ENCODE measurements at regions not wholly inside any gene's neighbourhood (a gene's known extent, or its start where the extent isn't known, plus 50 kb on each side); places are given as distances from the start of the nearest gene placed in this dataset.
"Not testable (repeated sequence)": the region's sequence is repeated elsewhere in the genome, so short reads cannot be mapped to it uniquely, and the experiment has no call there.

DNA sequence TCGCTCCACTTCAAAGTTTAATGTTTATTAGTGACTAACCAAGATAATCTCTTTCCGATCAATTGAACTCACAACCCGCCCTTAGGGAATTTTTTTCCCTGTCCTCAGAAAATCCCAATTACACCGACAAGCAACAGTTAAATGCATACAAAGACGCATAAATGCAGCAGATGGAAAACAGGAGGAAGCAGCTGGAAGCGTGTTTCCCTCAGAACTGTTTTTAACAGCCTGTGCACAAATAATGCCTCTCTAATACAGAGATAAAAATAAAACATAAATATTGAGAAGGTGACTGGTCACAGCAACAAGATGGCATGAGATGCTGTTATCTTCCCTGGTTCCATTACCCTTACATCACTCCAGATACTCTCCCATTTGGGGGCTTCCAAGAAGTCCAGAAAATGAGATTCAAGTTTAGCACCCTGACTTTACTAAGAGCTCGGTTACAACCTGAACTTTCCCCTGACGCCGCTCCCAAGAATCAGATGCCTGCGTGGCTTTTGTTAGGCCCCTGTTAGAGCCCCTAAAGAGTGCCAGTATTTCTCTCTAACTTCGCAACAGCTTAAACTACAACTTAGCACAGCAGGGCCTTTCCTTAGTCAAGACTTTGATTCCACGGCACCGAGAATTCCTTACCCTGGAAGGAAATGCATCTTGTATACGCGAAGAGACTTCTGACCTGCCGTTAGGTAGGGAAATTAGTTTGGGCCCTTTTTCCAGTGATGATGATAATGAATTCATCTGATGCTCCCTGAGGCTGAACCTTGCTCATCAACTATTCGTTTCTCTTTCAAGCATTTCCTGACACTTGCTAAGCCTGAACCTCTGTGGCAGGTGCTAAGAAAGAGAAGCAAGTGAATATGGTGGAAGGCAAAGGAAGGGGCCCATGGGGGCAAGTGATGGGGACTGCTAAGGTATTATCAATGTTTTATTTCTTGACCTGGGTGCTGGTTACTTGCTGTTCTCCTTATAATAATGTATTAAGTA lies 137.7 kb upstream of the SMYD2 start:
- no peak for DNase-seq (ENCODE audit: low spot score)

DNA sequence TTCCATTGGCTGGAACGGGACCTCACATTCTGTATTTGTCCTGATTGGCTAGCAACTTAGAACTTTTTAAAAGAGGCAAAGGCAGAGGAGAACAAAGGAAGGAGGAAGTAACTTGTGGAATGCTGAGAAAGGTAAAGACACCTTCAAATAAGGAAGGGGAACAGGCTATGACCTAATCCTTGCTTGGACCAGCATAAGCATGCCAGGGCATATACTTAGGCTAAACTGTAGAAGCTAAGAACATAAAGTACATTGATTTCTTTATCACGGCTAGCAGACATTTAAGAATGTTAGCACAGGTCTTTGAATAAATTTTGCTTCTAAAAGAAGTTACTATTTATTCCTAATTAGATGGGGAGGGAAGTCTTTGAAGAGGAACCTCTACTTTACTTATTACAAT lies 136.4 kb upstream of the SMYD2 start:
- not testable (repeated sequence) for DNase-seq (ENCODE audit: low spot score)

DNA sequence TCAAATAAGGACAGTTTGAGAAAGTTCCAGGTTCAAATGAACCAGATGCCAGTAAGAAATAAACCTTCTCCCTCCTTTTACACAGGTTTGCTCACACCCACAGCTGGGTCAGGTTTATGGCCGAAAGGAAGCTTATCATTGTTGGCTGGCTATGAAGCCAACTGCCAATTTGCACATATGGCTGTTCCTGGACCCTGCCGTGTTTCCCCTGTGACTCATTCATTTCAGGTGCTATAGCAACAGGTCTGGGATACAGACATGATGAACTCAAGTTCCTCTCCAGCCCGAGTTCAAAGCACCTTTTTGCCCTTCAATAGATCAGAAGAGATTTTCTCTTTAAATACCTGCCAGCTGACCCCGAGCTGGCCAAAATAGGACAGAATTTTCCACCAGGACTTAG lies 134.4 kb upstream of the SMYD2 start:
- peak; percentile 9 for DNase-seq (ENCODE audit: low spot score)

DNA sequence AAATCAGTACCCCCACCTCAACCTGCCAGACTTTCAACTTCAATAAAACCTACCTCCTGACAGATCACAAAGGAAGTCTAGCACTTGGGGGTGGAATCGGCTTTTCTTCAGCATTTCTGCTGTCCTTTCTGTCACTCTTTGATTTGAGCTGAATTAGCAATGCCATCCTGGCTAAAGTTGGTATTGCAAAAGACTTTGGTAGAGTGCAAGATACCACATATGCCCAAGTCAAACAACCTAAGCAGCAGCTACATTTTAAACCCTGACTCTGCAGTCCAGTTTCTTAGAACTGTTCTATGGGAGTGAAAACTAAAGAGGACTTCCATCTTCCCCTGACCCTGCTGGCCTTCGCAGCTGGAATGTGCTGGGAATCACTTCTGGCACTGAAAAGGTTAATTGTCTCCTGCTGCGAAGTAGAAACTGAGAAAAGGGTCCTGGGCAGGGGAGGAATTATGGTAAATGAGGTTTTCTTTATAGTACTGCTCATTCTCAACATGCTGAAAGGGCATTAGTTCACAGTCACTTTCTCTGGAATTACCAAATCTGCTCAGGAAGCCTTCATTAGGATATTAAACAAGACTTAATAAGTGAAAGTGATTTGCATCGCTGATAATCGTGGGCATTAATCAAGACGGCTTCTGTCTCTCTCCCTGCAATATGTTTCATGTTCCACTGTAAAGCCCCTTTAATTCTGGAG lies 126.2 kb upstream of the SMYD2 start:
- DNase-seq (ENCODE audit: low spot score): no peak

DNA sequence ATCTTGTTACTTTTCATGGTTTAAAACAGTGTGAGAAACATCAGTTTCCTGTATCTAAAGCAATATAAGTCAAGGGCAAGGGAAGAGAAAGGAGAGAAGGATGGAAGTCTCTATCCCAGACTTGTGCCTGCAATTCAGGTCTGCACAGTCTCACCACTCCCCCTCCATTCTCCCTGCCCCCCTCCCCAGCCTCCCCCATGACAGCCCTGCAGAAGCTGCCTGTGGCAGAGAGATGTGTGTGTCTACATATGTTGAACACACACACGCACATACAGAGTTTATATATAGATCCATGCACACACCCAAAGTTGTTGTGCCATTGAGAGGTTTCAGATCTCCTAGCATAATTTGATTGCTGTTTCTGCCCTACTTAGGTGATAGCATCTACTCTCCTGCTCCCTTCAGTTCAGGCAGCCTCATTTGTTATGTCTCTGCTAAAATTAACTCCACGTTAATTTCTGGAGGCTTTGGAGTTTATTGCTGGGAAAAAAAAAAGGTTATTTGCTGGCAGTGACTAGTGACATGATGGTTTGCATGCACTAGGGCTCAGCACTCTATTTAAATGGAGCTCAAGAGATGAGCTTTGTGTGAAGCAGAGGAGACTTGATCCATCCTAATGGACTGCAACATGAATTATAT lies 124.9 kb upstream of the SMYD2 start:
- DNase-seq (ENCODE audit: low spot score): no peak

DNA sequence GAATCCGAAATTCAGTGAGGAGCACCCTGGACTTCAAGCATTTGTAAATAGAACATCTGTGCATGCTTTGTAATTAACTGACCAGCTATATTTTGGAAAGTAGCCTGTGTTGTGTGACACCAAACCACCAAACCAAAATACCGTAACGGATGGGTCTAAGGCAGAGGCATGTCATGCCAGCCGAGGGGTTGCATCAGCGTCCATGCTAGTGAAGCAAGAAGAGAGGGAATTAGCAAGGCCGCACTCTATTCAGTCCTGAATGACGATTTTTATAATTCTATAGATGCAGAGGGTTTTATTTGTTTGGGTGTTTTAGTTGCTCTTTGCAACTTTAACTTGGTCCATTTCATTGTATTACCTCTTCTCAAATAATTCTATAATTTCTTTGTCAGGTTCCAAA lies 116.8 kb upstream of the SMYD2 start:
- DNase-seq (ENCODE audit: low spot score): no peak

DNA sequence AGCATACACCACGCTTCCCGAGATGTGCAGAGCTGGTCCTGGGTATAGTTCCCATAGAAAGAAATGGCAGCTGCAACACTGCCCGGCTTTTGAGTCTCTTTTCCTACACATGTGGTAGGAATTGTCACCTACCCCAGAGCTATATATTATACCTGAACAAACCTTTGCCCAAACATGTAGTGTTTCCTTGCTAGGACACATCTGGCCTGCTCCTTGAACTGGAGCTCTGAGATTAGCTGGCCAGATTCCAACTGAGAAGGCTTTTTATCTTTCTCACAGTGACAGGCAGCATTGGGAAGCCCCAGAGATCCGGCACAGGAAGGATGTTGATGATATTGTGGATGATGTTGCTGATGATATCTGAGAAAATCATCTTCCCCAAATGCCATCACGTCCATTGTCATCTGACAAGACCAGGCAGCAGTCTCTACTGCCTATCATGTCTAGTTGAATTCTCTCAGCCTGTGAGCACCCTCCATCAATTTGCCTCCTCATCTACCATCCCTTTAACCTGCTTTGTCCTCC lies 115.0 kb upstream of the SMYD2 start:
- no peak for DNase-seq (ENCODE audit: low spot score)

DNA sequence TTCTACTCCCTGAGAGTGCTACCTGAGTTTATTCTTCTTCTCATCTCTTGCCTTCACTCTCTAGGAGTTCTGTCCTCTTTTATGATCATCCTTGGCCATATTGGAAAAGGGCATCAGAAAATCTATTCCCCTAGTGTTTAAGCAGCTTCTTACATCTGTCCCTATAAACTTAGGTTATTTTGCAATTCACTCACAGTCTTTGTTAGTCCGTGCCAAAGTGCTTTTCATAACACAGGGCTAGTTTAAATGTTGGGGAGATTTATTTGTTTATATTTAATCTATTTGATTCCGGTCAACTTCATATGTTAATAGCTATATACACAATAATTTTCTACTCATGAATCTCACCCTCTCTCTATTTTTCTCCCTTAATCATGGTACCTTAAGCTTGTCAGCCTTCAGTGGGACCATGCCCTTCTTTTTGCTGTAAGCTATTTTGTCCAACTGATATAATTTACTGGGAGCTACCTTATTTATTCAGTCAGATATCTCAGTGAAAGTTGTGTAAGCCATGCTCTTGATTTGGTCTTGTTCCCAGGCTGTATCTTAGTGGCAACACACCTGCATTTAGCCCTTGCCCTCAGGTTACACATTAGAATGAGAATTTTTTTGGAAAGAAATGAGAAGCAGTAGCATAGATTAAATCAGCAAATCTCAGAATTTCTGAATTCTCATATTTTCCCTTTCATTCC lies 106.3 kb upstream of the SMYD2 start:
- DNase-seq (ENCODE audit: low spot score): no peak

DNA sequence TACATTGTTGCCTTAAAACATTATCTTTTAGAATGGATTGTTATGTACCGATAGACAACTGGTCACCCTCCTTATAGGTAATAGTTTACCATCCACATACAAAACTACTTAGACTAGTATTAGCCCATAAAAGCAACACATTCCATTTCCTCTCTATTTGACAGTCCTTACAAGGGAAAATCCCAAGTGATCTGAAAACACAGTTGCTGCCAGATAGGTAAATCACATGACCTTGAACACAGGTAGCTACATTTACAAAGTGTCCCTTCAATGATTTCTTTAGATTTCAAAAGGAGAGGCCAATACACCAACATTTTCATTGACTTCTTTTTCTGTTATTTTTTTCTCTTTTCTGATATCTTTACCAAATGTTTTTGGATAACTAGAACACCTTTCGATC lies 102.9 kb upstream of the SMYD2 start:
- no peak for DNase-seq (ENCODE audit: low spot score)

DNA sequence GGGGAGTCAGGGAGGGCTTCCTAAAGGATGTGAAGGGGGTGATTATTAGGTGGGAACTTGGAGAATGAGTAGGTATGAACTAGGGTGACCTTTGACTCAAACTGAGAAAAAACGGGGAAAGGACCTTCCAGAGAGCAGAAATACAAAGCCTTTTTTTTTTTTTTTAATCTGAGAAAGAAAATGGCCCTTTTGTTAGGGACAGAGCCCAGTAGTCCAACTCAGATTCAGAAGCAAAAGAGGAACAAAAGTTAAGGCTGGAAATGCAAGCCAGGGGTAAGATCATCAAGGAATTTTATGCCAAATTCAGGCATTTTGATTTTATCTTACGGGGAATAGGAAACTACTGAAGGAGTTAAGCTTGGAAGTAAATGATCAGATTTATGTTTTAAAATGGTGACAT lies 96.0 kb upstream of the SMYD2 start:
- no peak for DNase-seq (ENCODE audit: low spot score)

DNA sequence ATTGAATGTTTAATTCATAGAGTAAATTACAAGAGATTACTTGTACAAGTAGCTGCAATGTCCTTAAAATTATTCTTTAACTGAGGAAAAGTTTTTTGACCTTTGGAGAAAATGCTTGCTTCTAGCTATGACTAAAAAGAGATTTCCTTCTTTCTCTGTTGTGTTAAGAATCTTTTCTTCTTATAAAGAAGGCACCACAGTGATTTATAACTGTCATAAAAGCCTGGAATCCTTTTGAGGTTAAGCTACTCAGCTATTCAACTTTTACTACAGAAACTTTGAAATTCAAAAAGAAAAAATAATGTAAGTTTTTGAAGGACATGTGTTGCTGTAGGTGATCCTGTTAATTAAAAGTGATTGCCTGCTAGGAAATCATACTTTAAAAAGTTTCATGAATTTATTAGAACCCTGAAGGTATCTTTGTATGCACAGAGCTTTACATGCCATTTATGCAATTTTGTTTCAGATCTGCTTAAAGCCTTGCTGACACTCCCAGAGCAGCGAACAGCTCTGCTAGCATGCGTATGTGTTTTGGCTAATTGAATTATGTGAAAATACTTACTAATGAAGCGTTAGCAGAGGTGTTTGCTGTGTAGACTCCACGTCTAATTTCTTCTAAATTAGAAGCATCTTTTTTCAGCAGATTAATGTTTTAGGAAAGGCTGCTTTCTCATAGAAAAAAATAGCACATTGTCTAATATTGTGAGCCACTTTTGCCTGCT lies 94.7 kb upstream of the SMYD2 start:
- DNase-seq (ENCODE audit: low spot score): no peak

DNA sequence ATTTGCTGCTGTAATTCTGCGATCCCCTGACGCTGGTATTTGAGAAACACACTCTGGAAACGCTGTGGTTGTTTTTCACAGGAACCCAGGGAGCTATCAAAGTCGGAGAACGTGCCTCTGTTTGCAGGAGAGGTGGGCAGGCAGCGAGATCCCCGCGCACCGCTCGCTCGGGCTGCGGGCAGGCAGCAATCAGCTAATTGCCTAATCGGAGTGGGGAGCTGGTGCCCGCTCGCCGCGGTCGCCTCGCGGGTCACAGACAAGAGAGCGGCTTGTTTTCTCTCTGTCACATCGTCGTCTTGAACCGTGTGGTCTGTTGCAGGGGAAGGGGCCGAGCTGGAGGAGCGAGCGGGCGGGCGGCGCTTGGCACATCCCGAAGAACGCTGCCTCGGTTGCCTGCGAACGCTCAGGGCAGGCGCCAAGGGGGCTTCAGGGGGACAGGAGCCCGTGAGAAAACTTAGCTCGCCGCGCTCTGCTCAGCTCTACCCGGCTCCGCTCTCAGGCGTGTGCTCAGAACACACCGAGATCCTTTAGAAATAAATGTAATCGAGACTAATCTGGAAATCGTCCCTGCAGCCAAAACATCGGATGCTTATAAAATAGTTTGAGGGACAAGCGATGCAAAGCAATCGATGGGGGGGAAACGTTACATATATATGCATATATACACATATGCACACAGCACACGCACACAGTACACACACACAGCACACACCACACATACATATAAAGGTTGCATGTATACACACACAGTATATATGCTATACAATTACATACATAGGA lies 93.6 kb upstream of the SMYD2 start:
- no peak for DNase-seq (ENCODE audit: low spot score)

DNA sequence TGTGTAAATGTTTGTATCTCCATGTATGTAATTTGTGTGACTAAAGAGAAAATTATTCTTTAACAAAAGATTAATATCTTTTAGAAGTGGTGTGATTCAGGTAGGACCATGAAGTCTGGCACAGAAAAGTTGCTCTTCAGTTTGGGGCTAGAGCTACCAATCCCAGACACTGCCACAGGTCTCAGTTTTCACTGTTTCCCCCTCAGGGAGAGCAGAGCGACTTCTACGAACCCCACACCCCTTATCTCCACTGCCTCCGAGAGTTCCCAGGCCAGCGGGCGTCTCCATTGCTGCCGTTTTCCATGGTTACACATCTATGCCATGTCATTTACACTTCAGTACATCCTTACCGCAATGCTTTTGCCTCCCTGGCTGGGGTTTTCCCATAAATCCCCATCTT lies 93.0 kb upstream of the SMYD2 start:
- DNase-seq (ENCODE audit: low spot score): no peak

DNA sequence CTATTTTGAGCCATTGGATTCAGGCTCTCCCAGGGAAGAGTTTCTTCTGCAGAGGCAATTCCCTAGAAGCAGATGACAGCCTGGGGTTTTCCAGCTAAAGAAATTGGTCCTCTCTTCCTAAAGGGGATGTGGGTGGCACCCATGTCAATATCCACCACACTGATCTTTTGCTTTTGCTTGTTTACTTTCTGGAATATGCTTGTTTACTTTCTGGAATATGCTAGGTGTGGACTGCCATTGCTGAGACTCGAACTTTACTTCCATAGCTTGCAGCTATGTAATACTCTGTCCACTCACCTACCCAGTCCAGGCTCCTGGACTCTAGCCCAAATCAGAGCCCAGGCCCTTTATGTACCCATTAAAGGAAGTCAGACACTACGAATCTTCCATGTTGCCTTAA lies 92.1 kb upstream of the SMYD2 start:
- no peak for DNase-seq (ENCODE audit: low spot score)

DNA sequence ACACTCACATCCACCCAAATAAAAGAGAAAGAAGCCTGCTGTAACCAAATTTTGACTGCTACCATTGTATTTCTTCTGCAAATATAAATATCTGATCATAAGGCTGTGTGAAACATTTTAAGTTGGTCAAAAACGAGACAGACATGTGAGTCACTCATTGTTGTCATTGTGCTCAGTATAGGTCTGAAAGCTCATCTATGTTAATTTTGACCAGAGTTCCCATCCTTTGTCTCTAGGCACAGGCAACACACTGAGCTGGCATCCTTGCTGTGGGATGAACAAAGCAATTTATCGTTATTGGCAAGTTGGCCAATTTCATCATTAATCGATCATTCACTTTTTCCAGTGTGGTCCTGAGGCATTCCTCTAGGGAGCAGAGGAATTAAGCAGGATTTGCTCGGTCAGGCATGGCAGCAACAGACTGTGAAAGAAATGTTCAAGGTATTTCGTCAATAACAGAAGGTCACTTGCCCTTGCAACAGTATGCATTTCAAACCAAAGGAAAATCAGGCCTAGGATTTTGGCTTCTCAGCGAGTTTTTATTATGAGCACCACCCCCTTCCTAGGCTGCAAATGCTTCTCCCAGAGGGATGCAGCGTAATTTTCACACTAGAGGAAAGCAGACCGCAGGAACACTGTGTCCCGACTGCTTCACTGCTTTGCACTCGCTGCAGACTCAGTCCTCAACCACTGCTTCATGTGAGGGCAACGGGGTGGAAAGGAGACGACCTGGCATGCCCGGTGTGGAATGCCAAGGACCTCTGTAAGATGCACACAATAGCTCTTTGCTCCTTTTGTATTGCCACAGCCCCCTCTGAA lies 87.9 kb upstream of the SMYD2 start:
- DNase-seq (ENCODE audit: low spot score): no peak

DNA sequence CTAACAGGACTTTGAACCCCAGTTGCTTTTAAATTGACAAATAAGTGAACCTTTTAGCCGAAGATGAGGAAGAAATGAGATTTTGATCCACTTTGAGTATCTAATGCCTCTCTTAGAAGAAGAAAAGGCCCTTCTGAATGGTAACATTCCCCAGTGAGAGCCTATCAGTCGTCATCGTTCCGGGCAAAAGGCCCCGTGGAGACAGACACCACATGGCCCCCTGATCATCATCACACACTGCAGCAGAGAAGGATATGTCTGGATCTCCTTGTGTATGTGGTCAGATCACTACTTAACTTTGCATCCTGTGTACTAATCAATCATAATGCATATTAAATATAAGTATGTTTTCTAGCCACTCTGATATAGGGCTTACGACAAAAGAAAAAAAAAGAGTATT lies 87.3 kb upstream of the SMYD2 start:
- no peak for DNase-seq (ENCODE audit: low spot score)

DNA sequence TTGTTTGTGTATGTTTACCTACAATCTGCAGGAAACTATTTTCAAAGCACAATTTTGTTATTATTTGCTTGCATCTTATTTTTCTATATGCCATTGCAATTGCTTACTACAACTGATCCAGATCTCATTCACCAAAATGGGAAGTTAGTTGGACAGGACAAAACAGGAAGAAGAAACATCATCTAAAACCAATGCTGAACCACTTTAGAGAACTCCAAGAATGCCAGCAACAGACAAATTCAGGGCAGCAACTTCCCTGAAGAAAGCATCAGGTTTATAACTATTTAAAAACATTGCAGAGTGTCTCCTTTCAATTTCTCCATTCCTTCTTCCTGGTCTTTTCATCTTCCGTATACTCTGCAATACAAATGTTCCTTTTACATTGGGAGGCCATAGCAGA lies 82.4 kb upstream of the SMYD2 start:
- DNase-seq (ENCODE audit: low spot score): no peak

DNA sequence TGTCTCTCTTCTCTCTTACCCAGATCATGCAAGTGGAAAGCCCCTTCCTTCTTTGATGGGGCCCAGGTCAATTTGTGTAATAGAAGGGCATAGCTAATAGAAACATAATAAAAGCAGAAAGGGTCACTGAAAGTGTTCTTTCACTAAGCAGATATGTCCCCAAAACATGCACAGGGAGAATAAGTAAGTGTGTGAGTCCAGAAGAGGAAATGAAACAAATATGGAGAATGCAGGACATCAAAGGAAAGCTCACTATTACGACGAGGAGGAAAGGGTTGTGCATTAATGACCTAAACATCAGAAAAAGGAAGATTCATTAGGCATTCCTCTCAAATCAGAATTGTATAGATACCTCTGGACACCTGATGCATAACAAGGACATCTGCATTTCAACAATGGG lies 81.4 kb upstream of the SMYD2 start:
- DNase-seq (ENCODE audit: low spot score): no peak

DNA sequence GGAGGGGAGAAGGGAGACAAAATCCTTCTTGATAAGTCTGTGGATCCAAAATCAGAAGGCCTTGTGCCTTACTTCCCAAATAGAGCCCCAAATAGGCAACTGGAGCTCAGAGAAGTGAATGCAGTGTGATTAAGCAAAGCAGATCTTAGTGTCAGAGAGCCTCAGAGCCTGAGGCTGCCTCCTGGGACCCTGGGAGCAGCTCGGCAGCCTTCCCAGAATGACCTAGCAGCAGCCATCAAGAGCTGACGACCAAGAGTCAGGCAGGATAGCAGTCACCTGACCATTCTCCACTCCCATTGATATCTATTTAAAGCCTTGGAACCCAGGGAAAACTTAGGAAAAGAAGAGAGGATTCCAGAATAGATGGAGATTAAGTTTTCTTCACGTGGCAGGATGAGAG lies 78.0 kb upstream of the SMYD2 start:
- DNase-seq (ENCODE audit: low spot score): no peak
